Left lung (tissue), 4 donors: ENCODE measurements at regions not wholly inside any gene's neighbourhood (a gene's known extent, or its start where the extent isn't known, plus 50 kb on each side); places are given as distances from the start of the nearest gene placed in this dataset.
A peak's percentile ranks its signal among the peaks of the same experiment; 100 is the strongest.
"Not testable (repeated sequence)": the region's sequence is repeated elsewhere in the genome, so short reads cannot be mapped to it uniquely, and the experiment has no call there.

Experiments
- ATAC-seq: fragments of 200-7000 bp; cut with Tn5 transposase; one replicate; pipeline ENCODE4 v1.9.1; 2020; ENCODE audit warnings: moderate library complexity
- DNase-seq, 4 donors: peaks; one replicate each; pipeline ENCODE4 v3.0.0-alpha.2; 2013 to 2020
- H3K27ac ChIP-seq, 2 donors: fragments of 200-600 bp; sonication (generic) in 1 of 2; one replicate each; pipeline versions ENCODE4 v1.5.0 to v1.8.0; 2020 to 2021
- H3K27me3 ChIP-seq, 2 donors: fragments of 200-600 bp; sonication (generic) in 1 of 2; one replicate each; pipeline versions ENCODE4 v1.5.0 to v1.8.0; 2020 to 2021
- H3K36me3 ChIP-seq, 2 donors: fragments of 200-600 bp; sonication (generic) in 1 of 2; one replicate each; pipeline versions ENCODE4 v1.5.0 to v1.8.0; 2020 to 2021
- H3K4me1 ChIP-seq, 2 donors: fragments of 200-600 bp; one replicate each; pipeline ENCODE4 v1.8.0; 2021
- H3K4me3 ChIP-seq, 2 donors: fragments of 200-600 bp; sonication (generic) in 1 of 2; one replicate each; pipeline versions ENCODE4 v1.5.0 to v1.8.0; 2020 to 2021; ENCODE audit warnings: mild to moderate bottlenecking in 1 of 2
- H3K9me3 ChIP-seq, 2 donors: fragments of 200-600 bp; sonication (generic) in 1 of 2; one replicate each; pipeline versions ENCODE4 v1.5.0 to v1.8.0; 2020 to 2021
- CTCF ChIP-seq, 2 donors: fragments of 200-600 bp; sonication (generic) in 1 of 2; IDR thresholded peaks; one replicate each; pipeline versions ENCODE4 v1.5.0 to v1.8.0; 2021; ENCODE audit warnings: antibody characterized with exemption in 2 of 2
- intact Hi-C, 2 donors: fragments of 100-400 bp; cut with DNase I; formaldehyde crosslinking; loops; one replicate each; pipeline versions ENCODE4 v1.11.2 to v1.14.2; 2022
- donor health status: DM: no; HTN: yes; CAD: no.
- donor health status: DM: no; HTN: no; CAD: no.

- DNase-seq = no peak
- no peak overlapping the region for H3K27ac ChIP-seq
- intact Hi-C loops = no loop called here
- no peaks in the 10 kb centered on the region for H3K9me3 ChIP-seq
- no peak for ATAC-seq
- H3K36me3 ChIP-seq = no peaks in the 10 kb centered on the region
- no peak for TF ChIP-seq CTCF (IDR thresholded peaks at IDR 0.05)
- no peaks in the 10 kb centered on the region for H3K27me3 ChIP-seq
- H3K4me1 ChIP-seq = no peaks in the 10 kb centered on the region
- H3K4me3 ChIP-seq = no peak overlapping the region
Measured at GRCh38 chr3:197398286-197398878, 100.0 kb upstream of the DLG1 start.

- H3K9me3 ChIP-seq = no peaks in the 10 kb centered on the region
- no peaks in the 10 kb centered on the region for H3K27me3 ChIP-seq
- H3K4me1 ChIP-seq = no peaks in the 10 kb centered on the region
- H3K27ac ChIP-seq = no peak overlapping the region
- intact Hi-C loops = no loop called here
- no peak overlapping the region for H3K4me3 ChIP-seq
- TF ChIP-seq CTCF (IDR thresholded peaks at IDR 0.05) = no peak
- ATAC-seq = no peak
- DNase-seq = no peak
- no peaks in the 10 kb centered on the region for H3K36me3 ChIP-seq
Measured at GRCh38 chr3:197397838-197398237, 99.4 kb upstream of the DLG1 start.

GRCh38 chr3:197394464-197395321, 96.3 kb upstream of the DLG1 start:
- no peak for TF ChIP-seq CTCF (IDR thresholded peaks at IDR 0.05)
- H3K36me3 ChIP-seq = no peaks in the 10 kb centered on the region
- no peaks in the 10 kb centered on the region for H3K9me3 ChIP-seq
- H3K27ac ChIP-seq = no peak overlapping the region
- intact Hi-C loops = no loop called here
- DNase-seq = peak in 1 of 4 donors; percentile 51
- no peaks in the 10 kb centered on the region for H3K4me1 ChIP-seq
- no peaks in the 10 kb centered on the region for H3K27me3 ChIP-seq
- ATAC-seq = peak; percentile 67
- H3K4me3 ChIP-seq = no peak overlapping the region

- ATAC-seq, H3K9me3 ChIP-seq, DNase-seq, H3K27me3 ChIP-seq, H3K4me3 ChIP-seq, intact Hi-C loops, H3K4me1 ChIP-seq, H3K36me3 ChIP-seq, H3K27ac ChIP-seq: not testable (repeated sequence)
Measured at GRCh38 chr3:197394126-197394463, 95.7 kb upstream of the DLG1 start.

- Histone ChIP-seq H3K4me1 (no peaks in the 10 kb centered on the region), H3K9me3 (no peaks in the 10 kb centered on the region), H3K27me3 (no peaks in the 10 kb centered on the region), H3K4me3 (no peak overlapping the region), H3K27ac (no peak overlapping the region), H3K36me3 (no peaks in the 10 kb centered on the region)
- intact Hi-C loops = no loop called here
- TF ChIP-seq CTCF (IDR thresholded peaks at IDR 0.05) = no peak
- no peak for ATAC-seq
- no peak for DNase-seq
Measured at GRCh38 chr3:197393711-197394110, 95.3 kb upstream of the DLG1 start.
